Mesothelial cell of epicardium (in vitro differentiated cells): ENCODE measurements at regions not wholly inside any gene's neighbourhood (a gene's known extent, or its start where the extent isn't known, plus 50 kb on each side); places are given as distances from the start of the nearest gene placed in this dataset.

Experiments
- DNase-seq, 2 experiments: peaks; one replicate each; pipeline ENCODE4 v3.0.0; 2021; ENCODE audit warnings: low spot score in 2 of 2; ENCODE audit not compliant: unreplicated experiment in 2 of 2
- H3K27ac Mint-ChIP-seq: 2 replicates; pipeline ENCODE4 v1.8.0; 2021; ENCODE audit warnings: mixed read lengths
- H3K27me3 Mint-ChIP-seq: 2 replicates; pipeline ENCODE4 v1.8.0; 2021; ENCODE audit warnings: low read depth, mixed read lengths
- H3K36me3 Mint-ChIP-seq: 2 replicates; pipeline ENCODE4 v1.8.0; 2021; ENCODE audit warnings: mixed read lengths
- H3K4me1 Mint-ChIP-seq: 2 replicates; pipeline ENCODE4 v1.8.0; 2021; ENCODE audit warnings: mixed read lengths
- H3K4me3 Mint-ChIP-seq: 2 replicates; pipeline ENCODE4 v1.8.0; 2021; ENCODE audit warnings: mild to moderate bottlenecking, moderate library complexity, mixed read lengths
- H3K9me3 Mint-ChIP-seq: 2 replicates; pipeline ENCODE4 v1.8.0; 2021; ENCODE audit warnings: mixed read lengths
- TF ChIP-seq, protein P1 (sequence below): fragments of 200-600 bp; sonication (generic); IDR thresholded peaks from one replicate; pipeline ENCODE4 v1.5.0; 2021; ENCODE audit warnings: antibody characterized with exemption; ENCODE audit not compliant: unreplicated experiment

- Mint-ChIP-seq H3K4me1 (no peaks in the 10 kb centered on the region), H3K27ac (no peak overlapping the region), H3K36me3 (no peaks in the 10 kb centered on the region), H3K9me3 (peaks cover 3% of the 10 kb centered on the region), H3K27me3 (peaks cover 7% of the 10 kb centered on the region), H3K4me3 (no peak overlapping the region)
- no peak for DNase-seq
- TF ChIP-seq, protein P1, sequence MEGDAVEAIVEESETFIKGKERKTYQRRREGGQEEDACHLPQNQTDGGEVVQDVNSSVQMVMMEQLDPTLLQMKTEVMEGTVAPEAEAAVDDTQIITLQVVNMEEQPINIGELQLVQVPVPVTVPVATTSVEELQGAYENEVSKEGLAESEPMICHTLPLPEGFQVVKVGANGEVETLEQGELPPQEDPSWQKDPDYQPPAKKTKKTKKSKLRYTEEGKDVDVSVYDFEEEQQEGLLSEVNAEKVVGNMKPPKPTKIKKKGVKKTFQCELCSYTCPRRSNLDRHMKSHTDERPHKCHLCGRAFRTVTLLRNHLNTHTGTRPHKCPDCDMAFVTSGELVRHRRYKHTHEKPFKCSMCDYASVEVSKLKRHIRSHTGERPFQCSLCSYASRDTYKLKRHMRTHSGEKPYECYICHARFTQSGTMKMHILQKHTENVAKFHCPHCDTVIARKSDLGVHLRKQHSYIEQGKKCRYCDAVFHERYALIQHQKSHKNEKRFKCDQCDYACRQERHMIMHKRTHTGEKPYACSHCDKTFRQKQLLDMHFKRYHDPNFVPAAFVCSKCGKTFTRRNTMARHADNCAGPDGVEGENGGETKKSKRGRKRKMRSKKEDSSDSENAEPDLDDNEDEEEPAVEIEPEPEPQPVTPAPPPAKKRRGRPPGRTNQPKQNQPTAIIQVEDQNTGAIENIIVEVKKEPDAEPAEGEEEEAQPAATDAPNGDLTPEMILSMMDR = no peak
Observed at GRCh38 chr10:1858547-1858946, 121.2 kb upstream of the ADARB2 start.

DNA sequence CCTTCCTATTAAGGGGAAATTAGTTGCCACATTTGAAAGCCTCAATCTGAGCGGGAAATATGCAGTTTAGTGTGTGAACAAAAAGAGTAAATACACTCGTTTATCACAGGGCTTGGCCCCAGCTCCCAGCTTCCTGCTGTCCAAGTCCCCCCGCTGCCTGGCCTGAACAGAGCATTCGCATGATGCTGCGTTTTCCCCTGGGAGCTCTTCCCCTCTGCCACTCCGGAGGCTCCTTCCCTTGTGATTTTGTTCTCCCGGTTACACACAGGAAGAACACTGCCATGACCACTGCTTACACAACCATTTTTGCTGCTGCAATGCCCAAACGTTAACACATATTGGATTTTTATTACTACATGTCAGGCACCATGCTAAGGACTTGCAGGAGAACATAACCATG is 120.7 kb upstream of the ADARB2 start:
- Mint-ChIP-seq H3K27me3 (peaks cover 7% of the 10 kb centered on the region), H3K36me3 (no peaks in the 10 kb centered on the region), H3K4me3 (no peak overlapping the region), H3K4me1 (no peaks in the 10 kb centered on the region), H3K9me3 (no peaks in the 10 kb centered on the region), H3K27ac (no peak overlapping the region)
- TF ChIP-seq, protein P1 = no peak
- no peak for DNase-seq

- TF ChIP-seq, protein P1 = no peak
- H3K27me3 Mint-ChIP-seq = peaks cover 7% of the 10 kb centered on the region
- no peak for DNase-seq
- H3K4me3 Mint-ChIP-seq = no peak overlapping the region
- H3K36me3 Mint-ChIP-seq = no peaks in the 10 kb centered on the region
- H3K9me3 Mint-ChIP-seq = peaks cover 1% of the 10 kb centered on the region
- no peaks in the 10 kb centered on the region for H3K4me1 Mint-ChIP-seq
- no peak overlapping the region for H3K27ac Mint-ChIP-seq
Observed at GRCh38 chr10:1855911-1856310, 118.6 kb upstream of the ADARB2 start.

GRCh38 chr10:1854271-1854670 is 116.9 kb upstream of the ADARB2 start:
- H3K36me3 Mint-ChIP-seq = no peaks in the 10 kb centered on the region
- no peak overlapping the region for H3K4me3 Mint-ChIP-seq
- peaks cover 7% of the 10 kb centered on the region for H3K27me3 Mint-ChIP-seq
- TF ChIP-seq, protein P1 = no peak
- H3K4me1 Mint-ChIP-seq = no peaks in the 10 kb centered on the region
- no peak for DNase-seq
- H3K9me3 Mint-ChIP-seq = peaks cover 9% of the 10 kb centered on the region
- no peak overlapping the region for H3K27ac Mint-ChIP-seq

GRCh38 chr10:1853801-1854200 is 116.5 kb upstream of the ADARB2 start:
- H3K4me1 Mint-ChIP-seq = no peaks in the 10 kb centered on the region
- no peaks in the 10 kb centered on the region for H3K36me3 Mint-ChIP-seq
- peaks cover 3% of the 10 kb centered on the region for H3K27me3 Mint-ChIP-seq
- no peak overlapping the region for H3K4me3 Mint-ChIP-seq
- no peak overlapping the region for H3K27ac Mint-ChIP-seq
- peaks cover 9% of the 10 kb centered on the region for H3K9me3 Mint-ChIP-seq
- TF ChIP-seq, protein P1 = no peak
- no peak for DNase-seq

- Mint-ChIP-seq H3K4me1 (no peaks in the 10 kb centered on the region), H3K36me3 (no peaks in the 10 kb centered on the region), H3K4me3 (no peak overlapping the region), H3K27ac (no peak overlapping the region), H3K27me3 (peaks cover 2% of the 10 kb centered on the region), H3K9me3 (peaks cover 9% of the 10 kb centered on the region)
- TF ChIP-seq, protein P1 = no peak
- no peak for DNase-seq
Observed at GRCh38 chr10:1852841-1853240, 115.5 kb upstream of the ADARB2 start.
